ENCODE measurements at regions not wholly inside any gene's neighbourhood (a gene's known extent, or its start where the extent isn't known, plus 50 kb on each side); places are given as distances from the start of the nearest gene placed in this dataset.
"Not testable (repeated sequence)": the region's sequence is repeated elsewhere in the genome, so short reads cannot be mapped to it uniquely, and the experiment has no call there.

GRCh38 chr6:167416676-167417430 lies 92.0 kb downstream of the TTLL2 start:
- Mint-ChIP-seq H3K27me3 (peaks cover 22 to 23% of the 10 kb centered on the region in 2 donors), H3K27ac (no peak overlapping the region), H3K9me3 (no peaks in the 10 kb centered on the region), H3K4me3 (no peak overlapping the region), H3K36me3 (no peaks in the 10 kb centered on the region), H3K4me1 (no peaks in the 10 kb centered on the region)
- WGBS (ENCODE audit: insufficient coverage), result 69% methylated on average over 6 of the region's 12 CpGs
- ATAC-seq (replicated peaks in 1 of 4) (no peak), DNase-seq (no peak)
- H3K27ac ChIP-seq (ENCODE audit: low read length), result no peak overlapping the region
- H3K9me3 ChIP-seq, result no peaks in the 10 kb centered on the region
- peaks cover 0 to 16% of the 10 kb centered on the region in 2 experiments for H3K27me3 ChIP-seq (replicated peaks in 1 of 2; ENCODE audit: control insufficient read depth in 2 of 2, extremely low read depth in 1 of 2, insufficient read depth in 2 of 2, low read length in 1 of 2)
- H3K4me1 ChIP-seq (ENCODE audit: control insufficient read depth in 1 of 2, extremely low read depth in 1 of 2, insufficient read depth in 2 of 2, low read length in 2 of 2), result no peaks in the 10 kb centered on the region
- ChIA-PET CTCF (interaction anchor here in 1 of 2 donors (0.6 kb wide), 1 partner anchor 741 kb away, joined by 5 read pairs; no protein-coding TSS in a partner anchor), POLR2A (no interaction called here)
- no peak overlapping the region for H3K4me3 ChIP-seq (ENCODE audit: control insufficient read depth in 1 of 2, extremely low read depth in 1 of 2, low read length in 1 of 2)
- H3K36me3 ChIP-seq (ENCODE audit: control insufficient read depth in 2 of 2, extremely low read depth in 1 of 2, insufficient read depth in 1 of 2, low read length in 1 of 2), result no peaks in the 10 kb centered on the region

GRCh38 chr6:167420177-167420576 lies 95.3 kb downstream of the TTLL2 start:
- Mint-ChIP-seq H3K36me3 (no peaks in the 10 kb centered on the region), H3K27ac (no peak overlapping the region), H3K4me1 (no peaks in the 10 kb centered on the region), H3K4me3 (no peak overlapping the region), H3K27me3 (peaks cover 23% of the 10 kb centered on the region in 2 donors), H3K9me3 (no peaks in the 10 kb centered on the region)
- Histone ChIP-seq H3K4me1 (ENCODE audit: control insufficient read depth in 1 of 2, extremely low read depth in 1 of 2, insufficient read depth in 2 of 2, low read length in 2 of 2) (no peaks in the 10 kb centered on the region), H3K27me3 (replicated peaks in 1 of 2; ENCODE audit: control insufficient read depth in 2 of 2, extremely low read depth in 1 of 2, insufficient read depth in 2 of 2, low read length in 1 of 2) (peaks cover 0 to 11% of the 10 kb centered on the region in 2 experiments), H3K36me3 (ENCODE audit: control insufficient read depth in 2 of 2, extremely low read depth in 1 of 2, insufficient read depth in 1 of 2, low read length in 1 of 2) (no peaks in the 10 kb centered on the region), H3K9me3 (no peaks in the 10 kb centered on the region), H3K27ac (ENCODE audit: low read length) (no peak overlapping the region), H3K4me3 (ENCODE audit: control insufficient read depth in 1 of 2, extremely low read depth in 1 of 2, low read length in 1 of 2) (no peak overlapping the region)
- ATAC-seq (replicated peaks in 1 of 4), result no peak
- ChIA-PET POLR2A (no interaction called here), CTCF (no interaction called here)
- DNase-seq, result no peak
- 90% methylated on average over 12 of the region's 12 CpGs for WGBS (ENCODE audit: insufficient coverage)

GRCh38 chr6:167420858-167421766 lies 96.2 kb downstream of the TTLL2 start:
- peaks cover 22 to 23% of the 10 kb centered on the region in 2 donors for H3K27me3 Mint-ChIP-seq
- no peaks in the 10 kb centered on the region for H3K9me3 Mint-ChIP-seq
- H3K36me3 Mint-ChIP-seq, result no peaks in the 10 kb centered on the region
- Histone ChIP-seq H3K9me3 (no peaks in the 10 kb centered on the region), H3K36me3 (ENCODE audit: control insufficient read depth in 2 of 2, extremely low read depth in 1 of 2, insufficient read depth in 1 of 2, low read length in 1 of 2) (no peaks in the 10 kb centered on the region), H3K27ac (ENCODE audit: low read length) (no peak overlapping the region), H3K4me1 (ENCODE audit: control insufficient read depth in 1 of 2, extremely low read depth in 1 of 2, insufficient read depth in 2 of 2, low read length in 2 of 2) (no peaks in the 10 kb centered on the region), H3K4me3 (ENCODE audit: control insufficient read depth in 1 of 2, extremely low read depth in 1 of 2, low read length in 1 of 2) (no peak overlapping the region), H3K27me3 (replicated peaks in 1 of 2; ENCODE audit: control insufficient read depth in 2 of 2, extremely low read depth in 1 of 2, insufficient read depth in 2 of 2, low read length in 1 of 2) (peaks cover 0 to 4% of the 10 kb centered on the region in 2 experiments)
- 77% methylated on average over 33 of the region's 39 CpGs for WGBS (ENCODE audit: insufficient coverage)
- POLR2A ChIA-PET, result no interaction called here
- H3K4me3 Mint-ChIP-seq, result no peak overlapping the region
- H3K4me1 Mint-ChIP-seq, result no peaks in the 10 kb centered on the region
- ATAC-seq (replicated peaks in 1 of 4), result no peak
- DNase-seq, result no peak
- CTCF ChIA-PET, result no interaction called here
- H3K27ac Mint-ChIP-seq, result no peak overlapping the region

GRCh38 chr6:167421944-167422343 lies 97.1 kb downstream of the TTLL2 start:
- DNase-seq; H3K27ac Mint-ChIP-seq; H3K27me3 ChIP-seq (replicated peaks in 1 of 2; ENCODE audit: control insufficient read depth in 2 of 2, extremely low read depth in 1 of 2, insufficient read depth in 2 of 2, low read length in 1 of 2); ATAC-seq (replicated peaks in 1 of 4); H3K36me3 ChIP-seq (ENCODE audit: control insufficient read depth in 2 of 2, extremely low read depth in 1 of 2, insufficient read depth in 1 of 2, low read length in 1 of 2); H3K9me3 Mint-ChIP-seq; H3K9me3 ChIP-seq; H3K4me3 Mint-ChIP-seq; H3K4me1 ChIP-seq (ENCODE audit: control insufficient read depth in 1 of 2, extremely low read depth in 1 of 2, insufficient read depth in 2 of 2, low read length in 2 of 2); POLR2A ChIA-PET; CTCF ChIA-PET; H3K27ac ChIP-seq (ENCODE audit: low read length); H3K36me3 Mint-ChIP-seq; H3K4me1 Mint-ChIP-seq; H3K4me3 ChIP-seq (ENCODE audit: control insufficient read depth in 1 of 2, extremely low read depth in 1 of 2, low read length in 1 of 2): not testable (repeated sequence)
- WGBS (ENCODE audit: insufficient coverage), result no CpG with 5 or more reads among the region's 36 CpGs
- H3K27me3 Mint-ChIP-seq, result peaks cover 19 to 20% of the 10 kb centered on the region in 2 donors

GRCh38 chr6:167422934-167423333 lies 98.0 kb downstream of the TTLL2 start:
- no peaks in the 10 kb centered on the region for H3K4me1 Mint-ChIP-seq
- DNase-seq (no peak), ATAC-seq (replicated peaks in 1 of 4) (no peak)
- no peaks in the 10 kb centered on the region for H3K9me3 ChIP-seq
- no peak overlapping the region for H3K27ac Mint-ChIP-seq
- H3K27me3 ChIP-seq (replicated peaks in 1 of 2; ENCODE audit: control insufficient read depth in 2 of 2, extremely low read depth in 1 of 2, insufficient read depth in 2 of 2, low read length in 1 of 2), result peaks cover 0 to 4% of the 10 kb centered on the region in 2 experiments
- no CpG with 5 or more reads among the region's 23 CpGs for WGBS (ENCODE audit: insufficient coverage)
- no peaks in the 10 kb centered on the region for H3K9me3 Mint-ChIP-seq
- ChIA-PET POLR2A (no interaction called here), CTCF (no interaction called here)
- no peaks in the 10 kb centered on the region for H3K36me3 ChIP-seq (ENCODE audit: control insufficient read depth in 2 of 2, extremely low read depth in 1 of 2, insufficient read depth in 1 of 2, low read length in 1 of 2)
- H3K4me1 ChIP-seq (ENCODE audit: control insufficient read depth in 1 of 2, extremely low read depth in 1 of 2, insufficient read depth in 2 of 2, low read length in 2 of 2), result no peaks in the 10 kb centered on the region
- no peaks in the 10 kb centered on the region for H3K36me3 Mint-ChIP-seq
- no peak overlapping the region for H3K27ac ChIP-seq (ENCODE audit: low read length)
- H3K4me3 Mint-ChIP-seq, result no peak overlapping the region
- peaks cover 12 to 14% of the 10 kb centered on the region in 2 donors for H3K27me3 Mint-ChIP-seq
- H3K4me3 ChIP-seq (ENCODE audit: control insufficient read depth in 1 of 2, extremely low read depth in 1 of 2, low read length in 1 of 2), result no peak overlapping the region

GRCh38 chr6:167424060-167424673 lies 99.3 kb downstream of the TTLL2 start:
- ATAC-seq (replicated peaks in 1 of 4) (no peak), DNase-seq (no peak)
- POLR2A ChIA-PET, result no interaction called here
- Mint-ChIP-seq H3K27ac (no peak overlapping the region), H3K4me3 (no peak overlapping the region), H3K4me1 (no peaks in the 10 kb centered on the region), H3K27me3 (peaks cover 13 to 15% of the 10 kb centered on the region in 2 donors), H3K36me3 (no peaks in the 10 kb centered on the region), H3K9me3 (peaks cover 0 to 3% (median 0%) of the 10 kb centered on the region in 3 donors)
- Histone ChIP-seq H3K4me3 (ENCODE audit: control insufficient read depth in 1 of 2, extremely low read depth in 1 of 2, low read length in 1 of 2) (no peak overlapping the region), H3K27ac (ENCODE audit: low read length) (no peak overlapping the region), H3K36me3 (ENCODE audit: control insufficient read depth in 2 of 2, extremely low read depth in 1 of 2, insufficient read depth in 1 of 2, low read length in 1 of 2) (no peaks in the 10 kb centered on the region), H3K4me1 (ENCODE audit: control insufficient read depth in 1 of 2, extremely low read depth in 1 of 2, insufficient read depth in 2 of 2, low read length in 2 of 2) (no peaks in the 10 kb centered on the region), H3K9me3 (no peaks in the 10 kb centered on the region), H3K27me3 (replicated peaks in 1 of 2; ENCODE audit: control insufficient read depth in 2 of 2, extremely low read depth in 1 of 2, insufficient read depth in 2 of 2, low read length in 1 of 2) (peaks cover 0 to 5% of the 10 kb centered on the region in 2 experiments)
- 88% methylated on average over 12 of the region's 22 CpGs for WGBS (ENCODE audit: insufficient coverage)
- CTCF ChIA-PET, result no interaction called here
